ENCODE measurements at regions not wholly inside any gene's neighbourhood (a gene's known extent, or its start where the extent isn't known, plus 50 kb on each side); places are given as distances from the start of the nearest gene placed in this dataset.

GRCh38 chr13:22194106-22194805, 523.4 kb downstream of the FGF9 start:
- Histone ChIP-seq H3K27ac (ENCODE audit: low read depth, low read length) (no peak overlapping the region), H4K8ac (ENCODE audit: low read depth, low read length) (no peak overlapping the region), H2AFZ (ENCODE audit: insufficient read depth, low read length, poor library complexity) (no peak overlapping the region), H2AK5ac (ENCODE audit: low read length) (no peak overlapping the region), H3K36me3 (ENCODE audit: control insufficient read depth in 1 of 2, insufficient read depth in 2 of 2, low read length in 2 of 2) (no peaks in the 10 kb centered on the region), H3K9me3 (ENCODE audit: insufficient read depth, low read depth, low read length) (no peaks in the 10 kb centered on the region), H3K14ac (ENCODE audit: low read length) (no peak overlapping the region), H3K27me3 (ENCODE audit: insufficient read depth, low read length) (no peaks in the 10 kb centered on the region), H3K18ac (ENCODE audit: low read length) (no peak overlapping the region), H4K91ac (ENCODE audit: low read depth, low read length) (no peak overlapping the region), H3K4me3 (ENCODE audit: low read depth, low read length) (no peak overlapping the region), H3K9ac (ENCODE audit: low read length) (no peak overlapping the region), H3K4me2 (ENCODE audit: low read length) (no peak overlapping the region), H2BK12ac (ENCODE audit: low read length) (no peak overlapping the region), H3K23ac (ENCODE audit: low read length) (no peak overlapping the region), H3K4me1 (ENCODE audit: control insufficient read depth in 1 of 2, insufficient read depth in 2 of 2, low read length in 2 of 2) (no peaks in the 10 kb centered on the region), H3K79me1 (ENCODE audit: low read length) (no peaks in the 10 kb centered on the region), H4K12ac (ENCODE audit: low read depth, low read length) (no peak overlapping the region), H2BK120ac (ENCODE audit: insufficient read depth, low read length, poor library complexity) (no peak overlapping the region), H2BK5ac (ENCODE audit: low read depth, low read length, poor library complexity) (no peak overlapping the region), H3K4ac (ENCODE audit: low read depth, low read length) (no peak overlapping the region), H3K79me2 (ENCODE audit: control insufficient read depth, insufficient read depth, low read length, poor library complexity) (no peaks in the 10 kb centered on the region)
- WGBS (ENCODE audit: extremely low coverage, insufficient coverage, insufficient read length): no CpG with 5 or more reads among the region's 9 CpGs
- DNase-seq: no peak

GRCh38 chr13:22195726-22196125, 524.9 kb downstream of the FGF9 start:
- H3K79me2 ChIP-seq (ENCODE audit: control insufficient read depth, insufficient read depth, low read length, poor library complexity): no peaks in the 10 kb centered on the region
- H3K9me3 ChIP-seq (ENCODE audit: insufficient read depth, low read depth, low read length): no peaks in the 10 kb centered on the region
- H3K36me3 ChIP-seq (ENCODE audit: control insufficient read depth in 1 of 2, insufficient read depth in 2 of 2, low read length in 2 of 2): no peaks in the 10 kb centered on the region
- H3K14ac ChIP-seq (ENCODE audit: low read length): no peak overlapping the region
- H3K23ac ChIP-seq (ENCODE audit: low read length): peak overlapping the region; percentile 57
- no peak overlapping the region for H3K4me3 ChIP-seq (ENCODE audit: low read depth, low read length)
- H4K12ac ChIP-seq (ENCODE audit: low read depth, low read length): no peak overlapping the region
- no peak overlapping the region for H3K4me2 ChIP-seq (ENCODE audit: low read length)
- no peak overlapping the region for H4K91ac ChIP-seq (ENCODE audit: low read depth, low read length)
- H2AK5ac ChIP-seq (ENCODE audit: low read length): no peak overlapping the region
- no peak overlapping the region for H3K27ac ChIP-seq (ENCODE audit: low read depth, low read length)
- no CpG with 5 or more reads among the region's 5 CpGs for WGBS (ENCODE audit: extremely low coverage, insufficient coverage, insufficient read length)
- no peaks in the 10 kb centered on the region for H3K79me1 ChIP-seq (ENCODE audit: low read length)
- no peak overlapping the region for H4K8ac ChIP-seq (ENCODE audit: low read depth, low read length)
- H3K18ac ChIP-seq (ENCODE audit: low read length): no peak overlapping the region
- H2BK120ac ChIP-seq (ENCODE audit: insufficient read depth, low read length, poor library complexity): no peak overlapping the region
- H2BK12ac ChIP-seq (ENCODE audit: low read length): no peak overlapping the region
- H3K9ac ChIP-seq (ENCODE audit: low read length): no peak overlapping the region
- no peaks in the 10 kb centered on the region for H3K27me3 ChIP-seq (ENCODE audit: insufficient read depth, low read length)
- no peaks in the 10 kb centered on the region for H3K4me1 ChIP-seq (ENCODE audit: control insufficient read depth in 1 of 2, insufficient read depth in 2 of 2, low read length in 2 of 2)
- no peak overlapping the region for H3K4ac ChIP-seq (ENCODE audit: low read depth, low read length)
- DNase-seq: no peak
- no peak overlapping the region for H2BK5ac ChIP-seq (ENCODE audit: low read depth, low read length, poor library complexity)
- no peak overlapping the region for H2AFZ ChIP-seq (ENCODE audit: insufficient read depth, low read length, poor library complexity)

- H3K18ac ChIP-seq (ENCODE audit: low read length): no peak overlapping the region
- H2BK120ac ChIP-seq (ENCODE audit: insufficient read depth, low read length, poor library complexity): no peak overlapping the region
- no peaks in the 10 kb centered on the region for H3K27me3 ChIP-seq (ENCODE audit: insufficient read depth, low read length)
- H3K79me1 ChIP-seq (ENCODE audit: low read length): no peaks in the 10 kb centered on the region
- no peaks in the 10 kb centered on the region for H3K79me2 ChIP-seq (ENCODE audit: control insufficient read depth, insufficient read depth, low read length, poor library complexity)
- no peak overlapping the region for H4K8ac ChIP-seq (ENCODE audit: low read depth, low read length)
- H3K14ac ChIP-seq (ENCODE audit: low read length): no peak overlapping the region
- H2AK5ac ChIP-seq (ENCODE audit: low read length): no peak overlapping the region
- DNase-seq: no peak
- H3K4me2 ChIP-seq (ENCODE audit: low read length): no peak overlapping the region
- H4K91ac ChIP-seq (ENCODE audit: low read depth, low read length): no peak overlapping the region
- no peak overlapping the region for H3K4me3 ChIP-seq (ENCODE audit: low read depth, low read length)
- H2BK12ac ChIP-seq (ENCODE audit: low read length): no peak overlapping the region
- no peak overlapping the region for H2BK5ac ChIP-seq (ENCODE audit: low read depth, low read length, poor library complexity)
- no peak overlapping the region for H3K27ac ChIP-seq (ENCODE audit: low read depth, low read length)
- no peaks in the 10 kb centered on the region for H3K9me3 ChIP-seq (ENCODE audit: insufficient read depth, low read depth, low read length)
- no peak overlapping the region for H3K23ac ChIP-seq (ENCODE audit: low read length)
- H3K4me1 ChIP-seq (ENCODE audit: control insufficient read depth in 1 of 2, insufficient read depth in 2 of 2, low read length in 2 of 2): no peaks in the 10 kb centered on the region
- H3K4ac ChIP-seq (ENCODE audit: low read depth, low read length): no peak overlapping the region
- H3K9ac ChIP-seq (ENCODE audit: low read length): no peak overlapping the region
- no peaks in the 10 kb centered on the region for H3K36me3 ChIP-seq (ENCODE audit: control insufficient read depth in 1 of 2, insufficient read depth in 2 of 2, low read length in 2 of 2)
- H4K12ac ChIP-seq (ENCODE audit: low read depth, low read length): no peak overlapping the region
- no peak overlapping the region for H2AFZ ChIP-seq (ENCODE audit: insufficient read depth, low read length, poor library complexity)
These were observed 525.9 kb downstream of the FGF9 start for GRCh38 chr13:22196777-22197176.

GRCh38 chr13:22198001-22198400, 527.1 kb downstream of the FGF9 start:
- H3K9me3 ChIP-seq (ENCODE audit: insufficient read depth, low read depth, low read length): no peaks in the 10 kb centered on the region
- no peak overlapping the region for H2BK12ac ChIP-seq (ENCODE audit: low read length)
- no peaks in the 10 kb centered on the region for H3K79me2 ChIP-seq (ENCODE audit: control insufficient read depth, insufficient read depth, low read length, poor library complexity)
- H4K91ac ChIP-seq (ENCODE audit: low read depth, low read length): no peak overlapping the region
- H3K4me2 ChIP-seq (ENCODE audit: low read length): no peak overlapping the region
- H3K4me1 ChIP-seq (ENCODE audit: control insufficient read depth in 1 of 2, insufficient read depth in 2 of 2, low read length in 2 of 2): no peaks in the 10 kb centered on the region
- no peaks in the 10 kb centered on the region for H3K36me3 ChIP-seq (ENCODE audit: control insufficient read depth in 1 of 2, insufficient read depth in 2 of 2, low read length in 2 of 2)
- no peak overlapping the region for H3K27ac ChIP-seq (ENCODE audit: low read depth, low read length)
- no peak overlapping the region for H3K4me3 ChIP-seq (ENCODE audit: low read depth, low read length)
- H2BK120ac ChIP-seq (ENCODE audit: insufficient read depth, low read length, poor library complexity): no peak overlapping the region
- peak; percentile 27 to 44 for DNase-seq
- no peak overlapping the region for H2AFZ ChIP-seq (ENCODE audit: insufficient read depth, low read length, poor library complexity)
- no peak overlapping the region for H2BK5ac ChIP-seq (ENCODE audit: low read depth, low read length, poor library complexity)
- no CpG with 5 or more reads among the region's 4 CpGs for WGBS (ENCODE audit: extremely low coverage, insufficient coverage, insufficient read length)
- no peak overlapping the region for H3K18ac ChIP-seq (ENCODE audit: low read length)
- H3K27me3 ChIP-seq (ENCODE audit: insufficient read depth, low read length): no peaks in the 10 kb centered on the region
- H3K79me1 ChIP-seq (ENCODE audit: low read length): no peaks in the 10 kb centered on the region
- no peak overlapping the region for H4K8ac ChIP-seq (ENCODE audit: low read depth, low read length)
- no peak overlapping the region for H4K12ac ChIP-seq (ENCODE audit: low read depth, low read length)
- H3K23ac ChIP-seq (ENCODE audit: low read length): no peak overlapping the region
- no peak overlapping the region for H3K4ac ChIP-seq (ENCODE audit: low read depth, low read length)
- no peak overlapping the region for H3K9ac ChIP-seq (ENCODE audit: low read length)
- H3K14ac ChIP-seq (ENCODE audit: low read length): no peak overlapping the region
- no peak overlapping the region for H2AK5ac ChIP-seq (ENCODE audit: low read length)
